Fibroblast of pulmonary artery (primary cell): ENCODE measurements at regions not wholly inside any gene's neighbourhood (a gene's known extent, or its start where the extent isn't known, plus 50 kb on each side); places are given as distances from the start of the nearest gene placed in this dataset.

Experiments used
- DNase-seq: peaks from one replicate; pipeline ENCODE4 v3.0.0-alpha.2; 2010; ENCODE audit warnings: low read depth
- H3K4me3 ChIP-seq: replicated peaks from 2 replicates; pipeline ENCODE4 v1.5.1; 2011; ENCODE audit warnings: low read depth, mild to moderate bottlenecking, control low read depth, low read length, moderate library complexity
- TF ChIP-seq, protein P1 (sequence below): IDR thresholded peaks from 2 replicates; pipeline ENCODE4 v1.5.1; 2011; ENCODE audit warnings: mild to moderate bottlenecking, control low read depth, low read length, inconsistent platforms; ENCODE audit errors: missing control alignments

- H3K4me3 ChIP-seq, result no peak overlapping the region
- TF ChIP-seq, protein P1, sequence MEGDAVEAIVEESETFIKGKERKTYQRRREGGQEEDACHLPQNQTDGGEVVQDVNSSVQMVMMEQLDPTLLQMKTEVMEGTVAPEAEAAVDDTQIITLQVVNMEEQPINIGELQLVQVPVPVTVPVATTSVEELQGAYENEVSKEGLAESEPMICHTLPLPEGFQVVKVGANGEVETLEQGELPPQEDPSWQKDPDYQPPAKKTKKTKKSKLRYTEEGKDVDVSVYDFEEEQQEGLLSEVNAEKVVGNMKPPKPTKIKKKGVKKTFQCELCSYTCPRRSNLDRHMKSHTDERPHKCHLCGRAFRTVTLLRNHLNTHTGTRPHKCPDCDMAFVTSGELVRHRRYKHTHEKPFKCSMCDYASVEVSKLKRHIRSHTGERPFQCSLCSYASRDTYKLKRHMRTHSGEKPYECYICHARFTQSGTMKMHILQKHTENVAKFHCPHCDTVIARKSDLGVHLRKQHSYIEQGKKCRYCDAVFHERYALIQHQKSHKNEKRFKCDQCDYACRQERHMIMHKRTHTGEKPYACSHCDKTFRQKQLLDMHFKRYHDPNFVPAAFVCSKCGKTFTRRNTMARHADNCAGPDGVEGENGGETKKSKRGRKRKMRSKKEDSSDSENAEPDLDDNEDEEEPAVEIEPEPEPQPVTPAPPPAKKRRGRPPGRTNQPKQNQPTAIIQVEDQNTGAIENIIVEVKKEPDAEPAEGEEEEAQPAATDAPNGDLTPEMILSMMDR, result no peak
- DNase-seq, result no peak
Observed at GRCh38 chr5:152315942-152316341, 89.1 kb downstream of the NMUR2 start.

- DNase-seq, result no peak
- TF ChIP-seq, protein P1, result no peak
- H3K4me3 ChIP-seq, result no peak overlapping the region
Observed at GRCh38 chr5:152314196-152314829, 90.8 kb downstream of the NMUR2 start.

DNA sequence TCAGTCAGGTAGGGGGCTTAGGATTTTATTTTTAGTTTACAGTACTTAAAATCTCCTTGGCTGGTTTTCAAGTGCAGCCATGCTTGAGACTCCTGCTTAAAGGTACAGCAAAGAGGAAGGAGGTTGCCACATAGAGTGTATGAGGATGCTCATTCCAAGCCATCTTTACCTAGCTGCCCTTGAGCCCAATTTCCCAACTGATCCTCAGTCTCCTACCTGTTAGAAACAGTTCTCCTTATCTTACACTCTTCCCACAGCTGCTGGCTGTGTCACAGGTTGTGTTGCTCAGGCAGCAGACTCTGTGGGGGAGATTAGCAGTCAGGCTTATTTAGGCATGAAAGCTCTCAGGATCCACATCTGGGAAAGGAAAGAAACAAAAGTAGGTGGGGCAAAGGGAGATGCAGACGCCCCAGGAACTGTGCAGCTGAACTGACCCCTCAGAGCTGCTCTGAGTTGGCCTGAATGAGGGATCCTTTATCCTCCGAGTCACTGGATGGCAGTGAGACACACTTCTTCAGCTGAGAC is 95.1 kb downstream of the NMUR2 start:
- TF ChIP-seq, protein P1, result no peak
- no peak overlapping the region for H3K4me3 ChIP-seq
- no peak for DNase-seq

DNA sequence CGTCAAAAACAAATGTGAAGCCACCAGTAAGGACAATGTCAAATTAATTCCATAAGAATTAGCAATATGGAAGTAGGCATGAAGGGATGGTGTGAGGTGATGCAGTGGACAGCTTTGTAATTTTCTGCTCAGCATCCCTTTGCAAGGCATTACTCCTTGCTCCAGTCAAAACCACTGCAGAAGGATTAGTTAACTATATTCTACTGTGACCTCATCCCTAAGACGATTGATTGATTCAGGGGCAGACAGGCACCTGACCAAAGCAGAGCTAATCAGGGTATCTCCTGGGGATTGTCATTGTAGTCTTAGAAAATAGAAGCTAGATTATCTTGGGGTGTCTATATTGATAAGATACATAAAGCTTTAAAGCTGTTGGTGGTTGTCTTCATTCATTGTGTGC is 98.7 kb downstream of the NMUR2 start:
- DNase-seq, result no peak
- H3K4me3 ChIP-seq, result no peak overlapping the region
- TF ChIP-seq, protein P1, result no peak

GRCh38 chr5:152305525-152305924 is 99.6 kb downstream of the NMUR2 start:
- H3K4me3 ChIP-seq, result no peak overlapping the region
- TF ChIP-seq, protein P1, result no peak
- DNase-seq, result no peak

DNA sequence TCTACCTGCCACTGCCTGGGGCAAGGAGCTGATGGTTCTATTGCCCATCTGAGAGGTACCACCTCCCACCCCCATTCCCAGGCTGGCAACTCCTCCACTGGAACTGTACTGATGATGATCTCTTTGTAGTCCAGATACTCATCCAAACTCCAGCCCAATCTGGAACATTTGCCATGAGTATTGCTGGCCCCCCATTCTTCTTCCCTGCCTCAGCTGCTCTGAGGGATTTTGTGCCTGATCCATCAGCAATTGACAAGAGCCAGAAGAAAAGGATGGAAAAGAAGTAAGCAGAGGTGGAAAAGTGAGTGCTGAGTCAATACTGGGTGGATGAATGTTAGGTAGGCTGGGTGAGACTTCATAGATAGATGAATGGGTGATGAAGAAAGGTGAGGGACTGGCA is 101.2 kb downstream of the NMUR2 start:
- TF ChIP-seq, protein P1, result no peak
- no peak for DNase-seq
- H3K4me3 ChIP-seq, result no peak overlapping the region

- TF ChIP-seq, protein P1, result no peak
Observed at GRCh38 chr5:152297866-152298265, 107.2 kb downstream of the NMUR2 start.

More at GRCh38 chr5:152297866-152298265, 107.2 kb downstream of the NMUR2 start:
- no peak overlapping the region for H3K4me3 ChIP-seq
- no peak for DNase-seq
